ENCODE measurements at regions not wholly inside any gene's neighbourhood (a gene's known extent, or its start where the extent isn't known, plus 50 kb on each side); places are given as distances from the start of the nearest gene placed in this dataset.

DNA sequence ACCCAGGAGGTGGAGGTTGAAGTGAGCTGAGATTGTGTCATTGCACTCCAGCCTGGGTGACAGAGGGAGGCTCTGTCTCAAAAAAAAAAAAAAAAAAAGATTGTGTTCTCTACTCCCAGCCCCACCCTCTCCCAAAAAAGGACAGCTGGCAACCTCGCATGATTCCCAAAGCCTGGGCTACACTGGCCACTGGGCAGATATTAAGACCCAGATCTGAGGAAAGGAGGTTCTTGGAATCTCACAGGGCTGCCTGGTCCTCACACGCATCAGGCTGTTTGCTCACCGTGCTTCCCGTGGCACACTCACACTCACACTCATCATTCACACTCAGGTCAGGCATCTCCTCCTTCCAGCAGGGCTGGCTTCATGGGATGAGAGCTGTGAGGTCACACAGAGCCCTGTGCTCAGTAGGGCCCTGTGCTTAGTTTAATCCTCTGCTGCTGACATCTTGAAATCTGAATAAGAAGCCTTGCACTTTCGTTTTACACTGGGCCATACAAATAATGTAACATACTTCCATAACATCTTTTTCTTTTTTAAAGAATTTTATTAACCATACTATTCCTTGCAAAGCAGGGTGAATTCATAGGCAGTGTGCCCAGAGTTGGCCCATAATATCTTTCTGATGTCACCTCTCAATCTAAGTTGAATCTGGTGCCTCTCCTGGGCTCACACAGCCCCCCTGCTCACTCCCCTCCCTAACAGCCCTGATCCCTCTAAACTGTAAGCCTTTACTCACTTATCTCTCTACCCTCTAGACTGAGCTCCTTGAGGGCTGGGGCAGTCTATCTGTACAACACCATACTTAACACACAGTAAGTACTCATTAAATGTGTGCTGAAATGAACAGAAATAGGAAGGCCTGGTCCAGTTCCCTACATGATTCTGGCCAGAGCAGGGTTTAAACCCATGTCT lies 50.2 kb upstream of the C15orf39 start:
- 0 out of 2 replicates have a peak overlapping the region, but pooled peaks have one; percentile 5 for H2AFZ ChIP-seq (ENCODE audit: low read depth)
- no peaks in the 10 kb centered on the region for H3K79me2 ChIP-seq (ENCODE audit: insufficient read depth, low read depth)
- H3K4me2 ChIP-seq, result no peak overlapping the region
- H3K4me3 ChIP-seq (IDR thresholded peaks at IDR 0.05; ENCODE audit: insufficient read depth, low read depth, low read length), result no peak overlapping the region
- no peaks in the 10 kb centered on the region for H3K27me3 ChIP-seq (ENCODE audit: insufficient read depth, low read depth)
- TF ChIP-seq CTCF (conservative IDR thresholded peaks at IDR 0.05; ENCODE audit: low read depth, low read length), result no peak
- H3K36me3 ChIP-seq (ENCODE audit: insufficient read depth), result no peaks in the 10 kb centered on the region
- H3K4me1 ChIP-seq (ENCODE audit: low read depth, poor library complexity, severe bottlenecking), result peaks cover 16% of the 10 kb centered on the region
- no peaks in the 10 kb centered on the region for H4K20me1 ChIP-seq (ENCODE audit: insufficient read depth)
- H3K27ac ChIP-seq, result no peak overlapping the region
- no peak overlapping the region for H3K9ac ChIP-seq

Measured in KMS-11 (cell line).